Esophagus squamous epithelium (tissue), 4 donors: ENCODE measurements at regions not wholly inside any gene's neighbourhood (a gene's known extent, or its start where the extent isn't known, plus 50 kb on each side); places are given as distances from the start of the nearest gene placed in this dataset.

Experiments used
- POLR2A ChIP-seq, 4 donors: fragments of 450-650 bp; IDR thresholded peaks; one replicate each; pipeline ENCODE4 v1.6.1; 2017; ENCODE audit warnings: antibody characterized with exemption in 4 of 4, mild to moderate bottlenecking in 4 of 4, moderate library complexity in 3 of 4
- TF ChIP-seq, protein P1 (sequence below), 6 experiments: fragments of 450-650 bp in 4 of 6; fragments of 200-600 bp in 2 of 6; sonication (generic) in 2 of 6; IDR thresholded peaks; one replicate each; pipeline ENCODE4 v1.5.1; 2016 to 2019; ENCODE audit warnings: antibody characterized with exemption in 6 of 6, mild to moderate bottlenecking in 4 of 6, moderate library complexity in 4 of 6

- TF ChIP-seq, protein P1, sequence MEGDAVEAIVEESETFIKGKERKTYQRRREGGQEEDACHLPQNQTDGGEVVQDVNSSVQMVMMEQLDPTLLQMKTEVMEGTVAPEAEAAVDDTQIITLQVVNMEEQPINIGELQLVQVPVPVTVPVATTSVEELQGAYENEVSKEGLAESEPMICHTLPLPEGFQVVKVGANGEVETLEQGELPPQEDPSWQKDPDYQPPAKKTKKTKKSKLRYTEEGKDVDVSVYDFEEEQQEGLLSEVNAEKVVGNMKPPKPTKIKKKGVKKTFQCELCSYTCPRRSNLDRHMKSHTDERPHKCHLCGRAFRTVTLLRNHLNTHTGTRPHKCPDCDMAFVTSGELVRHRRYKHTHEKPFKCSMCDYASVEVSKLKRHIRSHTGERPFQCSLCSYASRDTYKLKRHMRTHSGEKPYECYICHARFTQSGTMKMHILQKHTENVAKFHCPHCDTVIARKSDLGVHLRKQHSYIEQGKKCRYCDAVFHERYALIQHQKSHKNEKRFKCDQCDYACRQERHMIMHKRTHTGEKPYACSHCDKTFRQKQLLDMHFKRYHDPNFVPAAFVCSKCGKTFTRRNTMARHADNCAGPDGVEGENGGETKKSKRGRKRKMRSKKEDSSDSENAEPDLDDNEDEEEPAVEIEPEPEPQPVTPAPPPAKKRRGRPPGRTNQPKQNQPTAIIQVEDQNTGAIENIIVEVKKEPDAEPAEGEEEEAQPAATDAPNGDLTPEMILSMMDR (IDR thresholded peaks at IDR 0.05) = no peak
- no peak for TF ChIP-seq POLR2A (IDR thresholded peaks at IDR 0.05)
Observed at GRCh38 chr2:12070153-12070552, 323.7 kb downstream of the LPIN1 start.
